H1 (cell line): ENCODE measurements at regions not wholly inside any gene's neighbourhood (a gene's known extent, or its start where the extent isn't known, plus 50 kb on each side); places are given as distances from the start of the nearest gene placed in this dataset.

Experiments
- CTCF ChIA-PET: fragments of 300-600 bp; sonication (Branson Sonifier 250); formaldehyde crosslinking; loops from one replicate; lab custom pipeline; 2021; ENCODE audit not compliant: partially characterized antibody; lab: Charles Lee
- POLR2A ChIA-PET: fragments of 300-600 bp; sonication (Branson Sonifier 250); formaldehyde crosslinking; loops from one replicate; lab custom pipeline; 2021; ENCODE audit warnings: inconsistent platforms; ENCODE audit not compliant: partially characterized antibody; lab: Charles Lee
- DNase-seq, 2 experiments: peaks; one replicate each; pipeline versions ENCODE4 v3.0.0 to v3.0.0-alpha.2; 2010 to 2022; ENCODE audit warnings: low spot score in 2 of 2, low read depth in 1 of 2, mixed read lengths in 1 of 2
- FAIRE-seq: peaks from 2 replicates; lab custom pipeline; 2011; peaks lifted over from hg19 to GRCh38; lab: Jason Lieb, UNC
- H2AFZ ChIP-seq: 2 replicates; pipeline ENCODE4 v1.8.1; 2012; ENCODE audit warnings: low read length, inconsistent platforms
- H2AK5ac ChIP-seq: 2 replicates; pipeline ENCODE4 v1.6.1; 2013; ENCODE audit warnings: low read depth, low read length
- H2BK120ac ChIP-seq: replicated peaks from 2 replicates; pipeline ENCODE3; 2013; ENCODE audit warnings: low read depth, low read length, inconsistent platforms
- H2BK12ac ChIP-seq: 2 replicates; pipeline ENCODE4 v1.6.1; 2013; ENCODE audit warnings: low read depth, low read length
- H2BK15ac ChIP-seq: 2 replicates; pipeline ENCODE4 v1.6.1; 2013; ENCODE audit warnings: low read length
- H2BK20ac ChIP-seq: 2 replicates; pipeline ENCODE4 v1.6.1; 2013; ENCODE audit warnings: low read length
- H2BK5ac ChIP-seq: 2 replicates; pipeline ENCODE4 v1.6.1; 2013; ENCODE audit warnings: low read depth, low read length
- H3K14ac ChIP-seq: 2 replicates; pipeline ENCODE4 v1.6.1; 2013; ENCODE audit warnings: inconsistent platforms; ENCODE audit not compliant: insufficient read length
- H3K18ac ChIP-seq: 2 replicates; pipeline ENCODE4 v1.6.1; 2013; ENCODE audit warnings: low read length; ENCODE audit errors: extremely low read depth
- H3K23ac ChIP-seq: 2 replicates; pipeline ENCODE4 v1.6.1; 2013; ENCODE audit warnings: inconsistent platforms; ENCODE audit not compliant: insufficient read length
- H3K23me2 ChIP-seq: 2 replicates; pipeline ENCODE4 v1.6.1; 2013; ENCODE audit warnings: low read depth, low read length
- H3K27ac ChIP-seq: 2 replicates; pipeline ENCODE4 v1.6.1; 2011; ENCODE audit warnings: low read depth, low read length, inconsistent platforms
- H3K27me3 ChIP-seq, 4 experiments: replicated peaks in 1 of 4; 1 replicate in 1 of 4; 2 replicates in 3 of 4; pipeline versions ENCODE4 v1.6.1 to v1.8.1; 2011 to 2013; ENCODE audit warnings: low read length in 3 of 4, mild to moderate bottlenecking in 3 of 4, inconsistent platforms in 2 of 4, mixed read lengths in 2 of 4, moderate library complexity in 1 of 4; ENCODE audit not compliant: control insufficient read depth in 3 of 4, insufficient read depth in 3 of 4; ENCODE audit errors: extremely low read depth in 1 of 4
- H3K36me3 ChIP-seq, 4 experiments: 2 replicates each; pipeline versions ENCODE4 v1.6.1 to v1.8.1; 2011 to 2013; ENCODE audit warnings: mild to moderate bottlenecking in 4 of 4, low read length in 3 of 4, moderate library complexity in 2 of 4, control low read depth in 1 of 4, inconsistent platforms in 1 of 4; ENCODE audit not compliant: insufficient read depth in 4 of 4, control insufficient read depth in 2 of 4
- H3K4ac ChIP-seq: replicated peaks from 2 replicates; pipeline ENCODE3; 2013; ENCODE audit warnings: low read length, low read depth, mixed read lengths, inconsistent platforms; ENCODE audit not compliant: insufficient read length
- H3K4me1 ChIP-seq, 4 experiments: replicated peaks in 1 of 4; 1 replicate in 1 of 4; 2 replicates in 3 of 4; pipeline versions ENCODE4 v1.6.1 to v1.8.1; 2011 to 2013; ENCODE audit warnings: low read length in 3 of 4, inconsistent platforms in 2 of 4, mixed read lengths in 1 of 4; ENCODE audit not compliant: insufficient read depth in 4 of 4, control insufficient read depth in 3 of 4
- H3K4me2 ChIP-seq, 2 experiments: 2 replicates each; pipeline versions ENCODE4 v1.6.1 to v1.8.1; 2011 to 2013; ENCODE audit warnings: low read depth in 2 of 2, low read length in 2 of 2, control low read depth in 1 of 2, inconsistent platforms in 1 of 2, mild to moderate bottlenecking in 1 of 2; ENCODE audit not compliant: insufficient read depth in 1 of 2
- H3K4me3 ChIP-seq, 4 experiments: fragments of 200-600, 300-600 bp in 1 of 4; sonication (generic), shearing (Covaris generic), sonication (Bioruptor Twin) in 1 of 4; 2 replicates each; pipeline versions ENCODE4 v1.5.1 to v1.8.1; 2011 to 2016; ENCODE audit warnings: low read length in 4 of 4, low read depth in 3 of 4, control low read depth in 2 of 4, inconsistent platforms in 2 of 4, mild to moderate bottlenecking in 2 of 4, mixed read lengths in 1 of 4, moderate library complexity in 1 of 4; ENCODE audit not compliant: insufficient read depth in 2 of 4; ENCODE audit errors: extremely low read depth in 1 of 4
- H3K56ac ChIP-seq: replicated peaks from 2 replicates; pipeline ENCODE3; 2013; ENCODE audit warnings: low read depth, mild to moderate bottlenecking, mixed read lengths, low read length, inconsistent platforms; ENCODE audit not compliant: insufficient read length
- H3K79me1 ChIP-seq: 2 replicates; pipeline ENCODE4 v1.6.1; 2013; ENCODE audit warnings: low read depth, low read length, control low read depth
- H3K79me2 ChIP-seq, 2 experiments: 2 replicates each; pipeline versions ENCODE4 v1.6.1 to v1.8.1; 2012 to 2013; ENCODE audit warnings: low read length in 2 of 2, mild to moderate bottlenecking in 2 of 2, inconsistent platforms in 1 of 2; ENCODE audit not compliant: insufficient read depth in 2 of 2, control insufficient read depth in 1 of 2
- H3K9ac ChIP-seq, 4 experiments: replicated peaks in 1 of 4; 1 replicate in 1 of 4; 2 replicates in 3 of 4; pipeline versions ENCODE4 v1.6.1 to v1.8.1; 2011 to 2013; ENCODE audit warnings: low read depth in 3 of 4, low read length in 3 of 4, control low read depth in 2 of 4, mild to moderate bottlenecking in 2 of 4, moderate library complexity in 2 of 4, inconsistent platforms in 1 of 4; ENCODE audit errors: extremely low read depth in 1 of 4
- H3K9me3 ChIP-seq, 2 experiments: 2 replicates each; pipeline versions ENCODE4 v1.6.1 to v1.8.1; 2012 to 2013; ENCODE audit warnings: mild to moderate bottlenecking in 2 of 2, moderate library complexity in 2 of 2, control low read depth in 1 of 2, inconsistent platforms in 1 of 2, low read depth in 1 of 2, low read length in 1 of 2, mixed read lengths in 1 of 2; ENCODE audit not compliant: insufficient read depth in 2 of 2
- H4K20me1 ChIP-seq, 2 experiments: replicated peaks in 1 of 2; 2 replicates each; pipeline versions ENCODE3 to v1.8.1; 2011 to 2013; ENCODE audit warnings: inconsistent platforms in 2 of 2, low read length in 2 of 2, mild to moderate bottlenecking in 1 of 2; ENCODE audit not compliant: insufficient read depth in 2 of 2, control insufficient read depth in 1 of 2
- H4K5ac ChIP-seq: 2 replicates; pipeline ENCODE4 v1.6.1; 2013; ENCODE audit warnings: low read length, low read depth, mixed read lengths, inconsistent platforms; ENCODE audit not compliant: insufficient read length
- H4K8ac ChIP-seq: 2 replicates; pipeline ENCODE4 v1.8.0; 2013; ENCODE audit warnings: mild to moderate bottlenecking, moderate library complexity, low read length, inconsistent platforms; ENCODE audit not compliant: insufficient read depth; ENCODE audit errors: extremely low read depth
- H4K91ac ChIP-seq: replicated peaks from 2 replicates; pipeline ENCODE3; 2013; ENCODE audit warnings: low read length, mixed read lengths, inconsistent platforms; ENCODE audit not compliant: insufficient read length
- EZH2 ChIP-seq: fragments of 200-600 bp; sonication (generic); IDR thresholded peaks from 2 replicates; pipeline ENCODE4 v1.7.1; 2012; ENCODE audit warnings: low read depth, mild to moderate bottlenecking, moderate library complexity, low read length, inconsistent platforms; ENCODE audit not compliant: severe bottlenecking
- JUND ChIP-seq: IDR thresholded peaks from 2 replicates; pipeline ENCODE4 v1.6.1; 2011; ENCODE audit warnings: mild to moderate bottlenecking, improper control_type of control experiment, low read length
- SIRT6 ChIP-seq: IDR thresholded peaks from one replicate; pipeline ENCODE4 v1.7.1; 2012; ENCODE audit warnings: low read length, inconsistent platforms
- SUZ12 ChIP-seq: fragments of 200-600 bp; sonication (generic); IDR thresholded peaks from 2 replicates; pipeline ENCODE4 v1.6.1; 2012; ENCODE audit warnings: mild to moderate bottlenecking, inconsistent platforms, low read length, moderate library complexity, mixed read lengths
- TEAD4 ChIP-seq: IDR thresholded peaks from 2 replicates; pipeline ENCODE4 v1.6.1; 2012; ENCODE audit warnings: low read depth, low read length, inconsistent platforms, mixed read lengths
- ZNF274 ChIP-seq: IDR thresholded peaks from 2 replicates; pipeline ENCODE4 v1.7.0; 2012; ENCODE audit warnings: low read length, borderline replicate concordance; ENCODE audit errors: extremely low read depth
- WGBS, 2 experiments: shearing (Covaris generic) in 1 of 2; methylation state at CpG; one replicate each; pipeline versions ENCODE4 v1.1.6 to v1.1.7; 2013 to 2015; ENCODE audit warnings: low lambda C conversion rate in 2 of 2, mixed read lengths in 2 of 2, inconsistent platforms in 1 of 2, low coverage in 1 of 2, missing lambda C conversion rate in 1 of 2; ENCODE audit not compliant: insufficient replicate concordance in 2 of 2, insufficient coverage in 1 of 2, insufficient read length in 1 of 2; ENCODE audit errors: extremely low coverage in 1 of 2, missing lambda C conversion rate in 1 of 2; 5-methylcytosine and 5-hydroxymethylcytosine counted together

GRCh38 chr7:54931532-54931931 lies 87.3 kb upstream of the EGFR start:
- no peak overlapping the region for H2BK120ac ChIP-seq
- H3K18ac ChIP-seq, result no peak overlapping the region
- H2BK12ac ChIP-seq, result no peak overlapping the region
- H4K8ac ChIP-seq, result no peak overlapping the region
- no peaks in the 10 kb centered on the region for H3K4me1 ChIP-seq
- FAIRE-seq, result no peak
- TF ChIP-seq EZH2 (no peak), TEAD4 (no peak), ZNF274 (no peak), JUND (no peak), SUZ12 (no peak), SIRT6 (no peak)
- H2AFZ ChIP-seq, result no peak overlapping the region
- H4K91ac ChIP-seq, result no peak overlapping the region
- H2BK15ac ChIP-seq, result no peak overlapping the region
- no peak overlapping the region for H3K4me3 ChIP-seq
- H3K4ac ChIP-seq, result no peak overlapping the region
- no peaks in the 10 kb centered on the region for H3K9me3 ChIP-seq
- no peak overlapping the region for H4K5ac ChIP-seq
- ChIA-PET CTCF (interaction anchor here (1.0 to 1.5 kb wide), 2 partner anchors 29 to 30 kb away, joined by 3 read pairs; no protein-coding TSS in a partner anchor), POLR2A (no interaction called here)
- no peak overlapping the region for H3K27ac ChIP-seq
- no peak overlapping the region for H2BK20ac ChIP-seq
- H3K14ac ChIP-seq, result no peak overlapping the region
- H3K56ac ChIP-seq, result no peak overlapping the region
- no peak overlapping the region for H2BK5ac ChIP-seq
- H3K36me3 ChIP-seq, result no peaks in the 10 kb centered on the region; a peak in 1 of 8 replicates
- H3K27me3 ChIP-seq, result no peaks in the 10 kb centered on the region
- 95% methylated on average over 1 of the region's 1 CpG; no CpG with 5 or more reads in 1 of the 2 experiments for WGBS, 2 experiments
- no peak overlapping the region for H3K4me2 ChIP-seq
- no peak for DNase-seq
- no peaks in the 10 kb centered on the region for H3K23me2 ChIP-seq
- H3K79me1 ChIP-seq, result no peaks in the 10 kb centered on the region
- no peak overlapping the region for H2AK5ac ChIP-seq
- H3K79me2 ChIP-seq, result no peaks in the 10 kb centered on the region
- no peaks in the 10 kb centered on the region for H4K20me1 ChIP-seq
- no peak overlapping the region for H3K23ac ChIP-seq
- no peak overlapping the region for H3K9ac ChIP-seq
